ENCODE measurements at regions not wholly inside any gene's neighbourhood (a gene's known extent, or its start where the extent isn't known, plus 50 kb on each side); places are given as distances from the start of the nearest gene placed in this dataset.
"Not testable (repeated sequence)": the region's sequence is repeated elsewhere in the genome, so short reads cannot be mapped to it uniquely, and the experiment has no call there.

DNA sequence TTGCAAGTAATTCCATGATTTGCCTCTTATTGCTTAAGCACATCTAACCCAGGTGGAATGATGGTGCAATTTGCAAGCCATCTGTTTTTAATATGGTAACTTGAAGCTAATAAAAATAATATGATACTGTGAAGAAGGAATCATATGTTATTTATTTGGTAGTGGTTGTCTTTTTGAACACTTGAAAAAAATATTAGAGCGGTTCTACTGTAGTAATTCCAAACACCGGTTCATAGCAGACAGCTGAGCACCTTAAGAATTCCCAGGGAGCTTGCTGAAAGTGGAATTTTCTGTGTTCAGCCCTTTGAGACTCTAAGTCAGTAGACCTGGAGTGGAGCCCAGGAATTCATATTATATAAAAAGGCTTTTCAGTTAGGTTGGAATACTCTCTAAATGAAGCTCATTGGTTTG, 687.4 kb downstream of the EDEM1 start:
- no peak for DNase-seq

DNA sequence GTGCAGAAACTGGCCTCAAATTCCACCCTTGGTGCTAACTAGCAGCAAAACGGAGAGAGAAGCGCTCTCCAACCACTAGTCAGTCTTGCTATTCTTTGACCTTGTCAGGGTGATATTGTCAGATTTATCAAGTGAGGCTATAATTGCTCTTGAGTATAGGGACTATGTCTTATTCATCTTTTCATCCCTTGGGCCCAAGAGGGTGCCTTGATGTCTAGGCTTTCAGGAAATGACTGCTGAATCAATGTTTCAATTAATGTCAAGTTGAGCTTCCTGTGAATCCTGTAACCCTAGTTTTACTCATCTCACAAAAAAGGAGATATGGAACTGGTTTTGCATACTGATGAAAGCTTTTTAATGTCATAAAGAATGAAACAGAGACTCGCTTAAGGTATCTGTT, 701.3 kb downstream of the EDEM1 start:
- DNase-seq: no peak

DNA sequence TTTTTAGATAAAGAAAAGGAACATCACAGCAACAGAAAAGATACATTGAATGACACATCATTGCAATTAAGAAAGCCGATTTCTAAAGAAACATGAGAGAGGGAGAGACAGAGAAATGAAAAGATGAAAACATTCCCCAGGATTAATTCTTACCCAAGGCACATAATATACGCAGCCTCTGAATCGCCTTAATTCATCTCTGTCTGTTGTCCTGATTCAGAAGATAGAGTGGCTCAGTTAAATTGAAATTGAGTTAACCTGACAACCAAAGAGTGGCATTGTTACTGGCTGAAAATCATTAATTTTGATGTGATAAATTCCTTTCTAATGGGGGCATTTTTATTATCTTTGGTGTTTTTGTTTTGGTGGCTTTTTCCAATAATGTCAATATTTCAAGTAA, 701.9 kb downstream of the EDEM1 start:
- no peak for DNase-seq

DNA sequence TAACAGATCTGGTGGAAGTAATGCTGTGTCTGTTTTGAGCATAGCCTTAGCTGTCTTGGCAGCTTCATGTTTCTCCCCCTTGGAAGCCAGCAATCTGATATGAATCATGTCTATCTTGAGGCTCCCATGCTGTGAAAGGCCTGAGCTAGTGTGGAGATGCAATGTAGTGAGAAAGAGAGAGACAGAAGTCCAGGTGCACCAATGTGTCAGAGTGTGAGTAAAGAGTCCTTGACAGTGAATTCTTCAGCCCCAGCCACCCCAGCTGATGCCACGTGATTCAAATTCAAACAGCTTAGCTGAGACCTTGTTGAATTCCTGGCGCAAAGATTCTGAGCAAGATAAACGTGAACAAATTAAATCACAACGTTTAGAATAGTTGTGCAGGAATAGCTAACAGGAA, 704.2 kb downstream of the EDEM1 start:
- no peak for DNase-seq

DNA sequence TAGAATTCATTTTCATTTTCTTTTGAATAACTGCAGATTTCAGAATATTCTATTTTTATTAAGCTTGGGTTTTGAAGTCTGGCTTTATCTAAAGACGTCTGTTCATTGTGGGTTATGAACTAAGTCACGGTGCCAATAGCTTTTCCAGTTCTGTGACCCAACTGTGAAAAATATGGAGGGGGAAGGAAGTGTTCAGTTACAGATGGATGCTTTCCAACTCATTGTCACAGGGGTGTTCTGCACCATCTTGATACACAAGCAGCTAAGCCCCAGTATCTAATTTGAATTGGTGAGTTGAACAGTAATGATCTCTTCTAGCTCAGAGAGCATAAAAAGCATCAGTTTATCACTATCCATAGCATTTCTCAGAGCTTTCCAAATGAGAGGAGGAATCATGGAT, 710.6 kb downstream of the EDEM1 start:
- no peak for DNase-seq

DNA sequence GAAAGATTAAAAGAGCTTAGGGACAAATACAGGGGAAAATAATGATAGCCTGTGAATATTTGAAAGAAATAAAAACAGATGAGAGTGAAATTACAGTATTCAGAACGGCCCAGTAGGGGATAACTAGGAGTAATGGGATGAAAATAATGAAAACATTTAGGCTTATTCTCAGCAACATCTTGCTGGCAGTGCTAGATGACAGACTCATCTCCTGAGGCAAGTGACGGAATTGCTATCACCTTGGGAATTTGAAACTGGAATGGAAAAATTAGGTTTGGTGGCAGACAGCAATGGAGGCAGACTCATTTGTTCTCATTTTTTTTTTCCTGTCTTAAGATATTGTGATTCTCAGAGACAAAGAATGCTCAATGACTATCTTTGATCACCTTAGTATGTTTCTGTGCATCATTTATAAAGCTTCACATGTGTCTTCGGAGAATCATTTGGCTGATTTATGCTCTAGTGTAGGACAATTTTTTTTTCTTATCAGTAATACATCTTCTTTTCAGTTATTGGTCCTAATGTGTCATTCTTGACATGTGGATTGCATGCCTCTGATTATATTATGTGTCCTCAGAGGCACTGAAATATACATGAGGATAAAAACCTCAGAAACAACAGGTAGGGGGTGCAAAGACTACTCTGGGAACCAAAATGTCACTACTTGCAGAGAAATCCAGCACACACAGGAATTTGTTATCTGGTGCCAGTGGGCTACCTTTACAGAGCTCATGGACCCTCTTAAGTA, 711.7 kb downstream of the EDEM1 start:
- no peak for DNase-seq

DNA sequence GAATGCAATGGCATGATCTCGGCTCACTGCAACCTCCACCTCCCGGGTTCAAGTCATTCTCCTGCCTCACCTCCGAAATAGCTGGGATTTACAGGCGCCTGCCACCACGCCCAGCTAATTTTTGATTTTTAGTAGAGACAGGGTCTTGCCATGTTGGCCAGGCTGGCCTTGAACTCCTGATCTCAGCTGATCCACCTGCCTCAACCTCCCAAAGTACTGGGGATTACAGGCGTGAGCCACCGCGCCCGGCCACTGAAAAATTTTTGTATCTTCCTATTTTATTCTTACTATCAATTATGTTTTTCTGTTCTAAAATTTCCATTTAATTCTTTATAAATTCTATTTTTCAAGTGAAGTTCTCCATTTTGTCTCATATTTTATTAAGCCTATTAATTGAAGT, 730.4 kb downstream of the EDEM1 start:
- no peak for DNase-seq

DNA sequence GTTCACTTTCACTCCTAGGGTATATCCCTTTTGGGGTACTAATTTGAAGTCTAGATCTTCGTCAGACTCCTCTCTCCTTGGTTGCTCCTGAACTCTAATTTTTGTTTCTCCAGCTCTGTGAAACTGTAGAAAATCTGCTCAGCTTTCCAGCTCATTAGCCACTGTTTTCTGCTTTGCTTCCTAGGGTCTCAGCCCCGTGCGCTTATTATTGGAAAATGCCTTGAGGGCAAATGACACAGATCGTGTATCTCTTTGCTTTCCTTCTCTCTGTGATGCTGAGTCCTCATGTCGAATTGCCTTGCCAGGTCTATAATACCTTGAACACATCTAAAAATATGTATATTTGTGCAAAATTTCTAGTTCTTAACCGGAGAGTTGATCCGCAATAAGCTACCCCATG, 731.1 kb downstream of the EDEM1 start:
- DNase-seq: no peak

DNA sequence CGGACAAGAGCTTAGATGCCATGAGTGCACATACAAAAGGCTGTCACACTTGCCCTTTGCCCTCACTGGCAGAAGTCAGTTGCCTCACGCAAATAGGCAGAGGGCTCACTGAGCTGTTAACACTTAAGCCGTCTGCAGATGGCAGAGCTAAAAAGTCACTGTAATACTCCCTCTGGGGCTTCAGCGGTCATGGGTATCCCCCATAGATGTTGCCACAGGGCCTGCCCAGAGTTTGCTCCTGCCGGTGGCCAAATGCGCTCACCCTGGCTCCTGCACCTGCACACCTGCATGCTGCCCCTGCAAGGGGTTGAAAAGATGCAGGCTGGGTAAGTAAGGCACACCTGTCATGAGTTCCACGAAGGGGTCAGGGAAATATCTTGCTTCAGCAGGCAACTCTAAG, 741.5 kb downstream of the EDEM1 start:
- no peak for DNase-seq

DNA sequence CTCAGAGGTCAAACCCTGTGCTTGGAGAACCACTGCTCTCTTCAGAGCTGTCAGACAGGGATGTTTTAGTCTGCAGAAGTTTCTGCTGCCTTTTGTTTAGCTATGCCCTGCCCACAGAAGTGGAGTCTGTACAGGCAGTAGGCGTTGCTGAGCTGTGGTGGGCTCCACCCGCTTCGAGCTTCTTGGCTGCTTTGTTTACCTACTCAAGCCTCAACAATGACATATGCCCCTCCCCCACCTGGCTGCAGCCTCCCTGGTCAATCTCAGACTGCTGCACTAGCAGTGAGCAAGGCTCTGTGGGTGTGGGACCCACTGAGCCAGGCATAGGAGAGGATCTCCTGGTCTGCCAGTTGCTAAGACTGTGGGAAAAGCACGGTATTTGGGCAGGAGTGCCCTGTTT, 756.6 kb downstream of the EDEM1 start:
- DNase-seq: not testable (repeated sequence)

DNA sequence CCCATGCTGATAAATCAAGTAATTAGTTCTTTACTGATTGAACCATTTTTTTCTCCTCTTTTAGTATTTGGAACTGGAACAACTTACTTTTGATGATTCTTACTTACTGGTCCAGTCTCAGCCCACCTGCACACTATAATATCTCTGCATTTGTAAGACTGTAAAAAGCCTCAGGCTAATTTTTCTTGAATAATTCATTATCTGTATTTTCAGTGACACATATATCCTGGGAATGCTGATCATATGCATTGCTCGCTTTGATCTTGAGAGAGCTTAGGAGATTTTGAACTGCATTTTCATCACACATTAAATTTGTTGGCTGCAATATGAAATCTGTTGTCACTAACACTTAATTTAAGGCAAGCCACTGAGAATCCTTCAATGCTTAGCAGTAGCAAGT, 760.6 kb downstream of the EDEM1 start:
- DNase-seq: no peak

DNA sequence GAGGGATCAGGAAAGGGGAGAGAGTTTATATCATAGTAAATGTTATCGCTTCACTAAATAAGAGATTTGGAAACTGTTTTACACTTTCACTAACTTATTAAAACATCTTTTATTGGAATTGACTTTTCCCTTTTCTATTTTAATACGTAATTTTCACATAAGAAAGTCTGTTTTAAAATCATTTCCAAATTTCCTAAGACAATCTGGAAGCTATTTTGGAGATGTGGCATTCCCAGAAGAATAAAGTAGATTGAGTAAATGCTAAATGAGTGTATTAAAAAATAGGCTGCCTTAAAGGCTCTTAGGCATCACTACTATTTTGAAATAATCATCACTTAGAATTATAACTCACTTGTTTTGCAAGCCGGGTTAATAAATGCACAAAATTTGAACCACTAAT, 763.5 kb downstream of the EDEM1 start:
- no peak for DNase-seq

DNA sequence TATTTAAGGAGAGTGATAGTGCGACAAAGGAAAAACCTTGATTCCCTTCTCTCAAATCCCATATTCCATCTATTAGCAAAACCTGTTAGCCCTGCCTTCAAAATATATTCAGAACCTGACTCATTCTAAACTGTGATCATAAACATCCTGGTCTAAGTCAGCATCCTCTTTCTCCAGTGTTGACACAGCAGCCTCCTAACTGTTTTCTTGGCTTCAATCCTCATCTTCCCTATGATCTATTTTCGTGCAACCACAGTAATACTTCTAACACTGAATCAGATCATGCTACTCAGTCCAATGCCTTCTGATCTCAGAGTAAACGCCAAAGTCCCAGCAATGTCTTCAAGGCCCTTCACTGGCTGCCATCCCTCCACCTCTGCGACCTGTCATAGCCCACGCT, 785.1 kb downstream of the EDEM1 start:
- DNase-seq: no peak

DNA sequence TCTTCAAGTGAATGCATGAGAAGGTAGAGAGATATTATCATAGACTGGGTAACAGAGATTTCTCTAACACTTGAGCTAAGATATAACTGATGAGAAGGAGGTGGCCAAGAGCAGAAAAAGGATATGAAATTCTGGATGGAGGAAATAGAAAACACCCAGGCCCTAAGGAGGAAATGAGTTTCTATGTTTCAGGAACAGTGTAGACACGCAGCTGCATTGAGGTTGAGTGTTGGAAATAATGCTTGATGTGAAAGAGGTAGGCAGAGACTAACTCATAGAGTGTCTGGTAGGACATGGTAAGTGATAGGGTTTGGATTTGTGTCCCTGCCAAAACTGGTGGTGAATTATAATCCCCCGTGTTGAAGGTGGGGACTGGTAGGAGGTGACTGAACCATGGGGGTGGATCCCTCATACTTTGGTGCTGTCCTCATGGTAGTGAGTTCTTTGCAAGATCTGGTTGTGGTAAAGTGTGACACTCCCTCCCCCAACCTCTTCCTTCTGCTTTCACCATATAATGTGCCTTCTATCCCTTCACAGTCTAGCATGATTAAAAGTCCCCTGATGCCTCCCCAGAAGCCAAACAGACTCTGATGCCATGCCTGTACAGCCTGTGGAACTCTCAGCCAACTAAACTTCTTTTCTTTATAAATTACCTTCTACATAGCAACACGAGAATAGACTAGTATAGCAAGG, 787.3 kb downstream of the EDEM1 start:
- no peak for DNase-seq

DNA sequence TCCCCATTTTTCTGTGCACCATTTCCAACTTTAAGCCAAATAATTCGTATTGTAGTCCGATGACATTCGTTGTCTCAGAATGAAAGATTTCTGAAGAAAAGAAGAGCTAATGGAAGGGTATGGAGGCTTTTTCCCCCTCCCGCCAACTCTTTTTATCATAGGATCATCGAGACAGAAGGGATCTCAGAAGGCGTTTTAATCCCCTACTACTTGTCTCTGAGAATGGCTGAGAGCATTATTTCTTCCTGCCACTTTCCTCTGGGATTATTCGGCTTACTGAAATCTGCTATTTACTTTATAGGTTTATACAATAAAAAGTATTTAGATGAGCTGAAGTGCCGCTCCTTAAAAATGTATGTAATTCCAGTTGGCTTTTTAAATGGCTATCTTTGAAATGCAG, 789.8 kb downstream of the EDEM1 start:
- no peak for DNase-seq

DNA sequence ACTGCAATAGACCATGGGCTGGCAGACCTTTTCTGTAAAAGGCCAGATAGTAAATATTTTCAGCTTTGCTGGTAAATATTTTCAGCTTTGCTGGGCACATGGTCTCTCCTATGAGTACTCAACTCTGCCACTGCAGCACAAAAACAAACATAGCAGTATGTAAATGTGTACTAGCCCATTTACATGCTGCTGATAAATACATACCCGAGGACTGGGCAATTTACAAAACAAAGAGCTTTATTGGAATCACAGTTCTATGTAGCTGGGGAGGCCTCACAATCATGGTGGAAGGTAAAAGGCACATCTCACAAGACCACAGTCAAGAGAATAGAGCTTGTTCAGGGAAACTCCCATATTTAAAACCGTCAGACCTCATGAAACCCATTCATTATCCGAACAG, 793.0 kb downstream of the EDEM1 start:
- DNase-seq: no peak

DNA sequence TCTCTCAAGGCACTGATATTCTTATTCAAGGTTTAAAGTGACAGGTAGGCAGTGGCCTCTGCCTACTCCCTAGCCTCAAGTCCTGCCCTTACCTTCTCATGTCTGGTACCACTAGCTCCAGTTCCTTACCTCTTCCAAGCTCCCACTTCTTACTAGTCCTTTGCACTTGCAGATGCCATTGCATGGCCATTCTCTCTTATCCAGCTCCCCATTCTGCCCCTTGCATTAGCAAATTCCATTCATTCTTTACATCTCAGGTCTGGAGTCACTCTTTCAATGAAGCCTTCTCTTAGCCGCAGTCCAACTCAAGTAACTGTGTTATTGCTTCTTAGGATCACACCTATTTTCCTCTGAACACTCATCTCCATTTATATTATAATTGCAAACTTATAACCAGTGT, 807.1 kb downstream of the EDEM1 start:
- DNase-seq: no peak

DNA sequence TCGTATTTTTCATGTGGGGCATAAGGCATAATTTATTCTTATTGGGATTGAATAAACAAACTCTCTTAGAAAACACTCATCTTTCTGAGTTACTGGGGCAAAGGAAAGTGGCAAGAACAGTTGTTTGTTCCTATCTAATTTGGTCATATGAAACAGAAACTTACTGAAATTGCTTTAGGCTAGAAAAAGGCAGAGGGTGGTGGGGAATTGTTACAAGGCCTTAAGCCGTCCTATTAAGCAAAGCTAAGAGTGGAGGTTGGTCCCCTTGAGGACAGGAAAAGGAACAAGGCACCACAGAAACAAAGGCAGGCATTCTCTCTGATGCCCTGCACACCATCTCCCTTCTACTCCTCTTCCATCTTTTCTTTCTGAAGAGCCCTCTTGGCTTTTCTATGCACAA, 830.9 kb downstream of the EDEM1 start:
- DNase-seq: no peak

DNA sequence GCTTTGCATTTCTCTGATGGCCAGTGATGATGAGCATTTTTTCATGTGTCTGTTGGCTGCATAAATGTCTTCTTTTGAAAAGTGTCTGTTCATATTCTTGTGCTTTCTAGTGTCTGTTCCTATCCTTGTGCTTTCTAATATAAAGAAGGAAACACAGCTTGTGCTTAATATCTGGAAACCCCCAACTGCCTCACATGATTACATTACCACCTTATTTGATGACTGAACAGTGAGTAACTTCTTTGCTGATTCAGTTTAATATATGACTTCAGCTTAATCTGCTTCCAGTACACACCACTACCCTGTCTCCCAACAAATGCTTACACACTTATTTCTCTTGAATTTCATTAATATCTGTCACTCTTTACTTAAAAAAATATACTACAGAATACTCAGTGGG, 835.1 kb downstream of the EDEM1 start:
- no peak for DNase-seq

DNA sequence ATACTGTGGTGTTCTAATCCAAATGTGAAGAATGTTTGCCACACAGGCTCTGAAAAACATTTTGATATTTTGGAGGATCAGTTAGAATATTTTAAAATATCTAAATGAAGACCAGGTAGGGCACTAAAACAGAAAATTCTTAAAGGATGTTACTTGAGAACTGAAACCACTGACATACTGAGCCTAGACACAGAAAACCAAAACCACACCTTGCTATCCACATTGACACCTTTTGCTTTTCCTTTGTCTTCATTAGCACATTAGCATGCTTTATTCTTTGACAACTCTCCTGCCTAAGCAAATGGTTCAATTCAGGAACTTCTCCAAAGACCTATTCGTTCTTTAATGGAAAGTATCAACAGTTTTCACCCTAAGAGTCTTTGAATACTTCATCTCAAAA, 835.9 kb upstream of the GRM7 start:
- no peak for DNase-seq

DNA sequence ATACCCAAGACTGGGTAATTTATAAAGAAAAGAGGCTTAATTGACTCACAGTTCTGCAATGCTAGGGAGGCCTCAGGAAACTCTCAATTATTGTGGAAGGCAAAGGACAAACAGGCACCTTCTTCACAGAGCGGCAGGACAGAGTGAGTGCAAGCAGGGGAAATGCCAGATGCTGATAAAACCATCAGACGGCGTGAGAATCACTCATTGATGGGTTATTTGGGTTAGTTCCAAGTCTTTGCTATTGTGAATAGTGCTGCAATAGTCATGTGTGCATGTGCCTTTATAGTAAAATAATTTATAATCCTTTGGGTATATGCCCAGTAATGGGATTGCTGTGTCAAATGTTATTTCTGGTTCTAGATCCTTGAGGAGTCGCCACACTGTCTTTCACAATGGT, 830.3 kb upstream of the GRM7 start:
- not testable (repeated sequence) for DNase-seq

DNA sequence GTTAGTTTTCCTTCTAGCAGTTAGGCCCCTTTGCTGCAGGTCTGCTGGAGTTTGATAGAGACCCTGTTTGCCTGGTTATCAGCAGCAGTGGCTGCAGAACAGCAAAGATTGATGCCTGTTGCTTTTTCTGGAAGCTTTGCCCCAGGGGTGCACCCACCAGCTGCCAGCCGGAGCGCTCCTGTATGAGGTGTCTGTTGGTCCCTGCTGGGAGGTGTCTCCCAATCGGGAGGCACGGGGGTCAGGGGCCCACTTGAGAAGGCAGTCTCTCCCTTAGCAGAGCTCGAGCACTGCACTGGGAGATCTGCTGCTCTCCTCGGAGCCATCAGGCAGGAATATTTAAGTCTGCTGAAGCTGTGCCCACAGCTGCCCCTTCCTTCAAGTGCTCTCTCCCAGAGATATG, 825.3 kb upstream of the GRM7 start:
- no peak for DNase-seq

DNA sequence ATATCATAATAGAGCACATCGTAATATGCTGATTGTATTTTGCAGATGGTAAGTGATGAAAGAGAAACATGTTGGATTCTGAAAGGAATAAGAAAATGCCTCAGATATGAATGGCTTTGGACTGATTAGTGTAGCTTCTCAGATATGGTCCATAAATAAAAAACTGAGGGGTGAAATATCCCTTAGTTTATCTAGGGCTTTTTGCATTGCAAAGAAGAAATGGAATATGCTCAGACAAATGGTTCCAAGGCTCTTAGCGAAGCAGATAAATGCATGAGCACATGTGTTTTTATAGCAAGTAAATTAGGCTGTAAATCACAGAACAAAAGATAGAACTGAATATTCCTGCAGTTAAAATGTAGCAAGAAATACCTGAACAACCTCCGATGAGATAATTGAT, 820.9 kb upstream of the GRM7 start:
- DNase-seq: no peak

DNA sequence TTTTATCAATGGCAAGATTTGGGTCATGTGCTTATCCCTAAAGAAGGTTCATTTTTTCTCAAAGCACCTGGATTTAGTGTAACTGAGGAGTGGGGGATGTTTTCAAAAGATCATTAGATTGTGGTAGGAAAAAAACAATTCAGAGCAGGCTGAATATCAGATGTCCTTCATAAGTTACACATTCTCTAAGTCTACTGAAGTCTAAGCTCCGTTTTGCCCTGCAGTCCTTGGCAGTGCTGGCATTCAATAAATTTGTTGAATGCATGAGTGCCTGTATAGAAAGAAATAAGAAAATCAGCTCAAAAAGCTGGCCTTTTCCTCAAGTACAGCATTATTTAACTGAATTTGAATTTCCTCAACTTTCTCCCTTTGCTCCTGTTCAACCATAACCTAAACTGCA, 819.0 kb upstream of the GRM7 start:
- no peak for DNase-seq

DNA sequence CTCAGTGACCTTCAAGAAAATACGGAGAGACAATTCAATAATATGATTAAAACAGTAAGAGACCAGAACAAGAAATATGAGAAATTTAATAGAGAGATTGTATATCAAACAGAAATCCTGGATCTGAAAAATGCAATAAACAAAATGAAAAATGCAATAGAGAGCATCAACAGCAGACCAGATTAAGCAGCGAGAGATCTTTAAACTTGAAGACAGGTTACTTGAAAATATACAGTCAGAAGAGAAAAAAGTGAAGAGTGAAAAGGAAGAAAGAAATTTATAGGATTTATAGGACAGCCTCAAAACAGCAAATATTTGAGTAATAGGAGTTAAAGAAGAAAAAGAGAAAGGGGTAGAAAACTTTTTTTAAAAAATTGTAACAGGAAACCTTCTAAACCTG, 813.9 kb upstream of the GRM7 start:
- no peak for DNase-seq

Data from activated CD4-positive, alpha-beta T cell treated with anti-CD3 and anti-CD28 coated beads, Interleukin-2, amount 50 U/mL, for 48 hours (primary cell).